HG03342 (cell line): ENCODE measurements at regions not wholly inside any gene's neighbourhood (a gene's known extent, or its start where the extent isn't known, plus 50 kb on each side); places are given as distances from the start of the nearest gene placed in this dataset.

Experiments
- ATAC-seq: cut with Tn5 transposase; IDR thresholded peaks from one replicate; pipeline ENCODE4 v1.9.1; 2021; ENCODE audit warnings: mild to moderate bottlenecking, moderate library complexity; ENCODE audit not compliant: unreplicated experiment

DNA sequence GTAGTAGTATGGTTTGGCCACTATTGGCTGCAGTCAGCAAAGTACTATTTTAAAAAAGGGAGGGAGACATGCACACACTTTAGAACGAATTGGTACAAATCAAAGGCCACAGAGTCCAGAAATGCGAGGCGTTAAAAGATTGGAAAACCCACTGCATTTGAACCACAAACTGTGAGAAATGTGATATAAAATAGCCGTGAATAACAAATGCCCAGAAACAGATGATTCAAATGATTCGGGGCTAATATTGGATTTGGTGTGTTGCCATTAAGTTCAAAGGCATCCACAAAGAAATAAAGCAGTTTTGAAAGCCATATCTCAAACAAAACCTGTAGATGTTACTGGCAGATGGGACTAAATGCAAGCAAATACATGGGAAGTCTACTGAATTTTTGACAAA, 140.9 kb upstream of the HMHB1 start:
- ATAC-seq, result no peak

DNA sequence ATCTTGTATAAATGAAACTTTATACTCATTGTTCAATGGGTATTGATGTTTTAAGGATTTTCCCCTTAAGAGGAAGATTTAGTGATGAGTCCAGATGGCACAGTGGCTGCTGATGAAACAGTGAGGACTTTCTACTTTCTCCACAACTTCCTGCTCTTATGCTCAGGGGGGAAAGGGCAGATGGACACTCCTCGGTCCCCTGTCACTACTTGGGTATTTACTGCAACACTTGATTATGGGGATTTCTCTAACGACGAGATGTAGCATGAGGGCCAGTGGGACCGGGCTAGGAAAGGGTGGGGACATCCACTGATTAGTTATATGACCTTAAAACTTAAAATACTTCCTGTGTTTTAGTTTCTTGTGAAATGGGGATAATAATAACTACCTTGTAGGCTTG, 146.1 kb upstream of the HMHB1 start:
- ATAC-seq, result no peak

DNA sequence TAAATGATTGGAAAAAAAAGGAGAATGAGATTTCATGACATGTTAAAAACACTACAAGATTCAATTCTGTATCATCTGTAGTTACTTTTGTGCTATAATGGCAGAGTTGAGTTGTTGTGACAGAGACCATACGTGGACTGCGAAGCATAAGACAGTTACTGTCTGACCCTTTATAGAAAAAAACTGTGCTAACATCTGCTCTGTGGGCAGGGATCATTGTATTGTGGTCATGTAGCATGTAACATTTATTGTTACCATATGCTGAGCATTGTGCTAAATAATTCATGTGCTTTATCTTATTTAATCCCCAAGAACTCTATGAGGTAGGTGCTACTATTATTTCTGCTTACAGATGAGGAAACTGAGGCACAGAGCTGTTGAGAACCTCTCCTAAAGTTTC, 147.3 kb upstream of the HMHB1 start:
- ATAC-seq, result no peak

DNA sequence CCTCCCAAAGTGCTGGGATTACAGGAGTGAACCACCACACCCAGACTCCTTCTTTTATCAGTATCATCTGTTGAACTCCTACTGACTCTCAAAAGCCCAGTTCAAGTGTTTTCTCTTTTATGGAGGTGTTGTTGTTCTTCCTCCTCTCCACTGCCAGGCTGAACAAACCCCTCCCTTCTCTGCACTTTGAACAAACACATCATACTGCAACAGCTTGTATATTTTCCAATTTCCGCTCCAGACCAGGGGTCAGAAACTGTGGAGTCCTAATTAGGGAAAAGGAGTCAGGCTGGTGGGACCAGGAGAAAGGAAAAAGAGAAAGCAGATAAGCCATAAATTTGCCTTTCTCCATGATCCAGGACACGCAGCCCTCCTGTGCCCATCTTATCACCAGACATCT, 148.1 kb upstream of the HMHB1 start:
- ATAC-seq, result no peak

DNA sequence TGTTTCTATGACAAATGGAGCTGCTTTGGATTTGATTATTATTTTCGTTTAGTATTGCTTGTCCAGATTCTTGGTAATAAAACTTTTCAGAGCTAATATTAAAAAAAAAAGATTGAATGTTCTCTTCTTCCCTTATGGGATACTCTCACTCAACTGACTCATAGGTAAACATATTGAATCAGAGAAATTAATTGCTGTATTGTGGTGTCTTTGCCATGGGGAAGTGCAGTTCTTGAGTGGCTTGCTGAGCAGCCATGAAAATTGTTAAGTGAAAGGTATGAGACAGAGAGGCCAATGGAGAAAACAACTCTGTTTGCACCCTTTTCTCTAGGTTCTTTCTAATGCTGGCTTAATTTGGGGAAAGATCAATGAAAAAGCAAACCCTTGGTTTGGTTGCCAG, 149.9 kb upstream of the HMHB1 start:
- no peak for ATAC-seq

DNA sequence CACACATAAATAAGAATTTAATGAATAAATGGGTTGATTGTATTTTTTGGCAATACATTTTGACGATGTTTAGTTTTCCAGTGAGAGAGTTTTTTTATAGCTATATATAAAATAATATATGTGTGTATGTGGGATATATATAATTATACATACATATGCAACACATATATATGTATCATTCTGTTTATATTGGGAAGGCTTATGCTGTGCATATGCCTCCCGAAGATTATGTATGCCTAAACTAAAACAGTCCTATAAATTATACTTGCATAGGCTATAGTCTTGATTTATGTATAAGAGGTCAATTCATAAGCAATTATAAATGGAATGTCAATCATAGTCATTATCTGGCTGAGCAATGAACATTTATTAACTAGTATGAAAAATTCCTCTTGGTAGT, 151.3 kb upstream of the HMHB1 start:
- ATAC-seq, result no peak

DNA sequence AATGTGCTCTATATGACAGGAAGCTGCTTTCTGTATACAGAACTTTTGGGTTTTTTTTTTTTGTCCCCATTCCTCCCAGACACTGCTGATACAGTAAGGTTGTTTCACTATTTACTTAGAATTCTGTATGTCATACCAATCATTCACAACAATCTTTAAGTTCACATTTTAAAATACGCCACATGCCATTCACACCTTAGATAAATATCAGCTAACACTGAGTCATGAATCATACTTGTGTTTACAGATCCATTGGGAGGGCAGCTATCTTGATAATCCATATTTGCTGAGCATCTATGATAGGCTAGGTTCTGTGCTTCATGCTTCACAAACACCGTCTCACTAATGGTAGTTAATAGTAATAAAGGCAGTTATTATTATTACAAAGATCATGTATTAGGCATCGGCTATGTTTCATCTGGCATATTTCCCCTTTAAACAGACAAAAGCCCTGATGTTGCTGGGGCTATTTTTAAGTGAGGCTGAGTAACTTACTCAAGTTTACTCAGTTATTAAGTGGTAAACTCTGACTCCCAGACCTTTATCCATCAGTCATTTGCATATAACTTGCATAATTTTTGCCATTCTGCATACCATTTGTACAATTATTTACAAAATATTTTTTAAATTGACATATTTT, 152.2 kb upstream of the HMHB1 start:
- no peak for ATAC-seq

DNA sequence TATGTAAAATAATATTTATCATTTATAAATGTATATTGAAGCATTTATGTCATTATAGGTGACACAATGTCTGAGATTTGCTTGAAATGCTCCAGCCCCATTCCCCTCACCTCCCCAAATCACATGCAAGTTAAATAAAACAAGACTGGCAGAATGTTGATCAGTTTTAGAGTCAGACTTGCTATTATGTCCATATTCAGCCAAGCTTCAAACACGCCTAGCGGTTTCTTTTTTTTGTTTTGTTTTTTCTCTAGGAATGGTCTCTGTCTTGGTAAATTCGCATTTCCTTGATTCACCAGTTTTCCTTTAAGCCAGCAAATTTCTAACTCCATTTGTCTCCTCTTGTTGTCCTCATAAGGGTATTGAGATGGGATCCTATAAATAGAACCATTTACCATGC, 153.0 kb upstream of the HMHB1 start:
- ATAC-seq, result no peak

DNA sequence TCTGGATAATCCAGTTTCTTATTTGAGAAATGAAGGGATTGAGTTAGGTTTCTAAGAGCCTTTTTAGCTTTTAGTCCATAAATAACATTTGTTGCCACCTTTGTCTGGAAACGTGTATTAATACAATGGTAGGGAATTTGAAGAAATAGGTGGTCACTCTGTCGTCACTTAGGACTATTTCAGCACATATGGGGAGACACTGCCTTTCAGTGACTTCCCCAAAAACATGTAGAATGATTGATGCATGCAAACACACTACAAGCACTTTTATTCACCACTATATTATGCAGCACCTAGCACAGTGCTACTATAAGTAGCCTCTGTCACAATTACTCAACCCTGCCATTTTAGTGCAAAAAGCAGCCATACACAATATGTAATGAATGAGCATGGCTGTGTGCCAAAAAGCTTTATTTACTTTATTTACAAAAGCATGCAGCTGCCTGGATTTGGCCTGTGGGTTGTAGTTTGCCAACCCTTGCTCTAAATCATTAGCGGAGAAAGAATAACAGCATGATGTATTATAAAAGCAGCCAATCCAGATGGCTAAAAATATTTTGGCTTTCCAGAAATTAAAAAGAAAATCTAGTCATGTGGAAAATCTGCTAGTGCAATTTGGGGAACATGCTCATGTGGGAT, 154.2 kb upstream of the HMHB1 start:
- ATAC-seq, result no peak

DNA sequence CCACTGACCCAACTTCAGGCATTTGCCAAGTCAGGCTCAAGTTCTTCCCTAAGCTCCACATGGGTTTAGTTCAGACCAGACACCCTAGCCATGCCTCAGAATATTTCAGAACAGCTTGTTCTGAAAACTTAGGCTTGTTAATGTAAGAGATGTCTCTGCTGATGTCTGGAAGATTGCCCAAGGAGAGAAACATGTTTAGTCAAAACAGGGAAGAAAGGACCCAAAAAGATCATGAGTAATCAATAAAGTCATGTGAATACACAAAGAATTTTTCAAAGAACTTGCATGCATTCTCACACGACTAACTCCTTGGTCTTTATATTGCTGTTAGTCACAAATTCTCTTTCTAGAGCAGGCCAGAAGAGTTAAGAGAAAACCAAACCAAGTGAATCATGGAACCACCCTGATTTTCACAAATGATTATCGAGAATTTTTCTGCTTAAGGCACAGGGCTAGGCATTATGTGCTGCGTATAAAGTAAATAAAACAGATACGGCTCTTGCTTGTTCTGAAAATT, 158.1 kb upstream of the HMHB1 start:
- ATAC-seq, result peak; percentile 17

DNA sequence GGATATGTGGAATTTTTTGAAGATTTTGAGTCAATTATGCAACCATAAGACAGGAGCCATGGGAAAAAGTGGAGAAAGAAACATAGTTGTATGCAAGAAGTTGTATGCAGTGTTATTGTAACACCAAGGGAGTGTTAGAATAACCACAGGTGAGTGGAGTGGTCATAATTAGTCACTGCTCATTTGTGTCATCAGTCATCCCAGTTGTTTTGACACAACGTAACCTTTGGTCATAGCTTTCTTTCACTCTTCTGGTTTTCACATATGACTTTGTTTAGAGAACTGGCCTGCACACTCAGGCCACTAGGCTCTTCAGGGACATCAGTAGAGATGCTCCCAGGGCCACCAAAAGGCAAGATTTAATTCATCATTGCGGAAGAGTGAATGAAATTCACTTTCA, 158.7 kb upstream of the HMHB1 start:
- peak; percentile 76 for ATAC-seq

DNA sequence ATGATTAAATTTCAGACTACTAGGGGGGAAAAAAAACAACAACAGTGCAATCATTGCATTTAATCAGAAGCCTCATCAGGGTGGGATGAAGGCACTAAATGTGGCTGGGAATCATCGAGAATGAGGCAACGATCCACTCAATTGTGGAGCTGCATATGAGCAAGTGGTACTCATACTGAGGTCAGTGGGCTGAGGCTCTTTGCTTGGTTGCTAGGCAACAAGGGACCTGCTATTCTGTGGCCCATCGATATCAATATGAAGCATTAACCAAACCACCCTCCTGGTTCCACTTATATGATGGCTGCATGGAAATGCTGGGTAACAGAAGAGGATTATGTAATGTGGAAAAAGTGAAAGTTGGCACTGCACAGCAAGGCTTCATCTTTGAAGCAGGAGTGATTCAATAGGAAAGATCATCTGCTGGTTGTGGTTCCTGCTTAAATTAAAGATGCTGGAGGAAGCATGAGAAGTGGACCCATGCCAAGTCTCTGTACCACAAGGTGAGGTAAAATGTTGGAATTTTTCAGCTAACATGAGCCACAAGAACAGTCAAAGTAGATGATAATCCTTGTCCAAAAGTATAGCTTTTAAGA, 159.8 kb upstream of the HMHB1 start:
- no peak for ATAC-seq

DNA sequence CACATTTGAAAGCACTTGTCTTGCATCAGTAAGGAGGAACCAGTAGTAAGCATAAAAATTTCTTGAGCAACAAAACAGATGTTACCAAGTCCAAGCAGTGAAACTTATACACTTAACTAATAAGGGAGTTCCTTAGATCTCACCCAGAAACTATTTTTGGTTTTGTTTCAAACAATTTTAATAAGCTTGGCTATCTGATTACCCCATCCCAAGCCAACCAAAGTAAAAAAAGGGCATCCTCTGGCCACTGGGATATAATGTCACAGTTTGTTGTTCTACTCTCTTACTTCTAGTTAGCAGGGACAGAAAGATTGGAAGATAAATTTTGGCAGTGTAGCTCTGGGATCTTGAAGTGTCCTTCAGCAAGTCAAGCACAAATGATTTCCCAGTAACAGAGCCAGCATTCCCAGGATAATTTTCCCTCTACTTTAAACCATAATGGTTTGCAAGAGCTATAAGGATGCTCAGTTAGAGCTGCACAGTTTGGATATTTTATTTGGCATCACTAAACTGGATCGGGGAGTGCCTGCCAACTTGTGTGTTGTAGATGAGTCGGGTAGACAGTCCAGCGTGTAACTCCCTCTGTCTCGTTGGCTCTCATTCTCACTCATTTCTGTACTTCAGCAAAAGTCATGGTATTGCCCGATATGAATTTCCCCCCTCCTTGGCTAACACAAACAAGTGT, 161.9 kb upstream of the HMHB1 start:
- no peak for ATAC-seq

DNA sequence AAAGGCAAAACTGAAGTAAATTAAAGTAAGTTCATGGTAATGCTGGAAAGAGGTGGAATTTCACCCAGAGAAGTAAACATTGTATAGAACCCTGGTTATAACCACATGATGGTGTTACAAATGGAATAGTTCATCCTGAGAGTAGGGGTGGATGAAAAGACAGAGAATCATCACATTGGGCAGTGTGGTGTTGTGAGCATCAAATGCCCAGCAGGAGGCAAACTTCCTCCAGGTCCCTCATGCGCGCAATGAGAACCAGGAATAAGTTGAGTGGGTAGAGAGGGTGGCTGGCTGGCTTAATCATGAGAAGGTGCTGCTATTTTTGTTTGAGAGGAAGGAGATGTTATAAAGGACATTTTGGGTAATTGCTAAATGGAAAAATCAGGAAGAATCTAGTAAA, 163.3 kb upstream of the HMHB1 start:
- no peak for ATAC-seq

DNA sequence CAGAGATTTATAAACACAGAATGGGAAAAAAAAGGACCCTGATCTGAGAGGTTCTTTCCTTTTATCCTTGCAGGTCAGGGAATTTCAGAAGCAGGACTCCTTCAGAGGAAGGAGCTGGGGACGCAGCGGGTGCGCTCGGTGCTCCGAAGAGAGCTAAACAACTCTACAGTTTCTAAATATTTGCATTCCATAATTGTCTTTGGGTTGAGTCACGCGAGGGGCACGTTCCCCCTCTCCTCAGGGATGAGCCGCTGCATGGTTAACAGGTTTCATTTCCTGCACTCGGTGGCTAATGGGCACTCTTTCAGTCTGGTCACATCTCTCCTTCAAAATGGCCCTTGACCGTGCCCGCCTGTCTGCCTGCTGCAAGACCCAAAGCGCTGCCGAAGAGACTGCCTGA, 165.0 kb upstream of the HMHB1 start:
- ATAC-seq, result no peak

DNA sequence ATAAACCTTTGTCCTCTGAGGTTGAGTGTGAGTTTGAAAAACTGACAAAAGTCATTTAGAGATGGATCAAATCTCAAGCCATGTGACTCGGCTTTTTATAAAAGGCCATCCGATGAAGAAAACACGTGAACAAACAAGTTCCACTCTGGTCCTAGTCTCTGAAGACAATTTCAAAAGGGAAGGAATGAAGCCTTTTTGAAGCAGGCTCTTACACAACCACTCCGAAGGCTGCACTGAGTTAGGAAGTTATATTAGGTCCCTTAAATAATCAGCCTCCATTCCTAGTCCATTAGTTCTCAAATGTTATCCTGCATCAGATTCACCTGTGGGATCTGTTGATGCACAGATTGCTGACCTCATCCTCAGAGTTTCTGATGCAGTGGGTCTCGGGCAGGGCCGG, 166.6 kb upstream of the HMHB1 start:
- no peak for ATAC-seq

DNA sequence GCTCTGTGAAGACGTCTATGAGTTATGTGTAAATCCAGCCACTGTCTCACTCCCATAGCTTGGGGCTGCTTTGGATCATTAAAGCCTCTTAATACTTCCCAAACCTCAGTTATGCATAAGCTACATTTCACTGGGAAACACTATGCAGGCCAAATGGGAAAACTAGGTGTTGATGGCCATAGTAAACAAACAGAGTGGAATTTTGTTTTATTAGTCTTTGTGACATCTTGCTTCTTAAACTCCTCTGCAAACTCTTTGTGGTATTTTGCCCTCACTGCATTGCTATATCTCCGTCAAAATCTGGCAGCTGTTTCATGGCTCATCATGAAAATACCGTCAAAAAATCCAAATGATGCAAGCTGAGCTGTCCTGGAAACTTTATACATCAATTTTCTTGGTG, 167.2 kb upstream of the HMHB1 start:
- no peak for ATAC-seq

DNA sequence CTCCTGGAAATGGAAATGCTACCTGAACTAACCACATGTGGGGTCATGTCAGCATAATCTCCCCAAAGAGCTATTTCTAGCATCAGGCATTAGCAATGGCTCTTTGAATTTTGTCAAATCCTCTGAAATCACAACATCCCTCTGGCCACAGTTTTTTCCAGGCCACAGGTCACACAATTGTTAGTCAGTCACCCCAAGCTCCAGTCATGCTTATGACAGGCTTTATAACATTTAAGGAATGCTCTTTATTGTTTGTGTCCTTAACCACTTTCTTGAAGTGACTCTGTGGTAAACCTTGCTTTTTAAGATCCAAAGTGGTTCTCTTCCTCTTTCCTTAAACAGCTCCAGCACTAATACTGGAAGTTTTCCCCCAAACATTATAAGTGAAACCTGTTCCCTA, 169.2 kb upstream of the HMHB1 start:
- ATAC-seq, result no peak

DNA sequence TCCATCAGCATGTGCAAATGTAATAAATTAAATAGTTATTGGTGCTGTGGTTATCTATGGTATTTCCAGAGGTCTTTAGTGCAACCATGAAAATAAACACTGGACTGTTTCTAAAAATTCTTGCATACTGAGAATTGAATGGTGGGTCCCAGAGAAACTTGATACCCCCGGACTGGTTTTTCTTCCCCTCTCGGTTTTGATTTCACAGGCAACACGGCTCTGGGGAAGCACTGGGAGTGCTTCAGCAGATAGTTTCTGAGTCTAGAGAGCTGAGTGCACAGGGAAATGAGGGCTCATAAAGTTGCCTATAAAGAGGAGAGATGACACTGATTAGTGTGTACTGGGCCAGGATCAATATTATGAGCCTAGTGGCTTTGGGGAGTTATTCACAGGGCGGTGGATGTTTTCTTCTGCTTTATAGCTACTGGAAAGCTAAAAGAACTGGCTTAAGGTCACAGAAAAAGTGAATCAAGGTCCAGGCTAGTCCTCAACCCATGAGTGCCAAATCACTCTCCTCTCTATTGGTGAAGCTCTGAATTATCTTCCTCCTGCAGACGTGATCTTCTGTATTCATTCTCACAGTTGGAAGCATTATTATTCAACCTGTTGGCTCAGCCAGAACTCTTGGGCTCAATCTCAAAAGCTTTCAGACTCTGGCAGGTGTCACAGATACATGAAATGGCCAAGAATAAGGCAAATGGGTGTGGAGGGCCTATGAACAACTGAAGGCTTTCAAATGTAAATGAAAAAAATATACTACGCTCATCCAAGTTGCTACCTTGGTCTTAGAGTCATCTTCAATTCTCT, 170.2 kb upstream of the HMHB1 start:
- ATAC-seq, result peak; percentile 67

DNA sequence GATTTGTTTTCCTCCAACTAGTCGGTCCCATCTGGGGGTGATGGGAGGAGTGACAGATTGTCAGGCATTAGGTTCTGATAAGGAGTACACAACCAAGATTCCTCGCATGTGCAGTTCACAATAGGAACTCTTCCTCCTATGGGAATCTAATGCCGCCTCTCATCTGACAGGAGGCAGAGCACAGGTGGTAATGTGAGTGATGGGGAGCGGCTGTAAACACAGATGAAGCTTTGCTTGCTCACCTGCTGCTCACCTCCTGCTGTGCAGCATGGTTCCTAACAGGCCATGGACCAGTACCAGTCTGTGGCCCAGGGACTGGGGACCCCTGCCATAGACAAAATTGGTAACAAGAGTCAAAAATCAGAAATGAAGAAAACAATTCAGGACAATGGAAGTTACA, 173.3 kb upstream of the HMHB1 start:
- no peak for ATAC-seq

DNA sequence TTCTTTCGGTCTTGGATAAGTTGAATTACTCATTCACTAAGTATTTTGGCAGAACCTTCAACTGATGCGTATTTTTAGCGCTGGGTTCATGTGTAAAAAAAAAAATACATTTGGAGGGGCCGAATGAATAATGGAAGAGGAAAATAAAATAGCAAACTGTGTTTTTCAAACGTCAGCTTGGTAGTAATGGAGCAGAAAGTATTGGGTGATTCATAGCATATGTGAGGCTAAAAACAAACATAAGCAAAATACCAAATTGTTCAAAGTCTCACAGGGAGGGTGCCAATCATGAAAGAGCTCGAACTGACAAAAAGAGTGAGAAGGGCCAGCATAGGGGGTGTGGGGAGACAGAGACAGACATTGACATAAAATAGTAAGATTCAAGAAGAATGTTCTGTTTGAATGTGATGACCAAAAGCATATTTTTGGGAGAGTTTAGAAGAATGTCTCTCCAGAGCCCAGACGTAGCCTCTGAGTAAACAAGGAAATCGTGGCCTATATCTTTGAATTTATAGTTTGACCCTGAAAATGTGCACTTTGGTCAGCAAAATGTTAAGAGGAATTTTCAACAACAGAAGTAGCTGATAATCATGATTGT, 174.9 kb upstream of the HMHB1 start:
- ATAC-seq, result no peak
